HG02943 (cell line): ENCODE measurements at regions not wholly inside any gene's neighbourhood (a gene's known extent, or its start where the extent isn't known, plus 50 kb on each side); places are given as distances from the start of the nearest gene placed in this dataset.

Source experiments
- ATAC-seq: cut with Tn5 transposase; IDR thresholded peaks from one replicate; pipeline ENCODE4 v1.9.1; 2021; ENCODE audit warnings: mild to moderate bottlenecking, low read depth, moderate library complexity; ENCODE audit not compliant: unreplicated experiment

- ATAC-seq: no peak
Observed at GRCh38 chr1:60988891-60989290, 93.5 kb upstream of the NFIA start.

DNA sequence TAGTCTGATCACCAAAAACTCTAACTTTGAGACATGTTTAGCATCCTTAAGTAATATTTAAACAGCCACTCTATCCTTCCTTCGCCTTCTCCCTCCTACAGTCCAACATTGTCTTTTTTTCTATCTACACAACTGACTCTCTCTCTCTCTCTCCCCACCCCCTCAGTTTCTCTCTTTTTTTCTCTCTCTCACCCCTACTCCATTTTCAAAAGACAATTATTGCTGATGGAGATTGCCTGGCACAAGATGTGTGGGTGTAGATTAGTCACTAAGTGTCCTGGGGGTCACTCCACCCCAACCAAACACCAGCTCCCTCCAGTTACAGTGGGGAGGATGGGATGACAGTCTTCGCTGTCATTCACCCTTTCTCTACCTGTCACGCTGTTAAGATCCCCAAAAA, 94.5 kb upstream of the NFIA start:
- ATAC-seq: no peak

- no peak for ATAC-seq
Observed at GRCh38 chr1:60984062-60984799, 98.1 kb upstream of the NFIA start.

- ATAC-seq: no peak
Observed at GRCh38 chr1:60983701-60984061, 98.7 kb upstream of the NFIA start.

DNA sequence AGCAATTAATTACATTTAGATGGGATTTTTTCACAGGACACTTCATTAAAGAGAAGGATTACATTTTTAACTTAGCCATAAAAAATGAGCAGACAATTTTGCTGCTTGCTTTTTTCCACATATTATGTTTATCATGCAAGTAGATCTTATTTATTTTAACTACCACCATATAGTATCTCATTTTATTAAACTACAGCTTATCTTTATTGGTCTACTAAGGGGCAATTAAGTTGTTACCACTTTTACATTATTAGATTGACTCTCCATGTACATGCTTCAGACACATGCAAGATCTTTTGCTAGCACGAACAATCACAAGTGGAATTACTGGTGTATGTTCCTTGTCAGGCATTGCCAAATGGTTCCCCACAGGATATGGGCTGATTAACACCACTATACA, 99.8 kb upstream of the NFIA start:
- no peak for ATAC-seq

- no peak for ATAC-seq
Observed at GRCh38 chr1:60981357-60981756, 101.0 kb upstream of the NFIA start.

GRCh38 chr1:60978421-60979357, 103.7 kb upstream of the NFIA start:
- peak; percentile 63 for ATAC-seq

DNA sequence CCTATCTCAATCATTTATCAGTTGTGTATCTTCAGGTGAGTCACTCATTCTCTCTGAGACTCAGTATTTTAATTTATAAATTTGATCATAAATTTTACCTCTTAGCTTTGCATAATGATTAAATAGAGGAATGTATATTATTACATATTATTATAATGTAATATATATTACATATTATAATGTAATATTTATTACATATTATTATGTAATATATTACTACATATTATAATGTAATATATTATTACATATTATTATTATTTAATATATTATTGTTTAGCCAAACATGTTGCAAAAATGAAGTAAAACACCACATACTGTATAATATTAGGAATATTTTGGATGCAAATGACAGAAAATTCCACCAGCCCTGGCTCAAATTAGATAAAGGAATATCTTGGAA, 104.7 kb upstream of the NFIA start:
- ATAC-seq: no peak

- no peak for ATAC-seq
Observed at GRCh38 chr1:60974524-60975372, 107.6 kb upstream of the NFIA start.

DNA sequence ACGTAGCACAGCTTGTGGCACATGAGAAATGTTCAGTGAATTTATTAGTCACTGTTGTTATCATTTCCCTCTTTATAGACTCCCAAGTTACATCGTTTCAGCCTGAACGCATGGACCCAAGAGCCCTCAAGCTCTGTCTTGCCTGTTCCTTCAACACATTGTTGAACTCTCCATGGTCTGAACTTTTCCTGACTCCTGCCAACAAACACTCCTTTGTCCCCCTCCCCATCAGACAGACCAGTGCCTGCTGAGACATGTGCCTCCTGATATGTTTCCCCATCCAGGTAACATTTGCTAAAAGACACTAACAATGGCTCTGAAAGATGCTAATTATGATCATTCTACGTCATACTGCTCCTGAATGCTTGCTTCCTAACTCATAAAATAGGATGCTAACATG, 108.7 kb upstream of the NFIA start:
- ATAC-seq: no peak

DNA sequence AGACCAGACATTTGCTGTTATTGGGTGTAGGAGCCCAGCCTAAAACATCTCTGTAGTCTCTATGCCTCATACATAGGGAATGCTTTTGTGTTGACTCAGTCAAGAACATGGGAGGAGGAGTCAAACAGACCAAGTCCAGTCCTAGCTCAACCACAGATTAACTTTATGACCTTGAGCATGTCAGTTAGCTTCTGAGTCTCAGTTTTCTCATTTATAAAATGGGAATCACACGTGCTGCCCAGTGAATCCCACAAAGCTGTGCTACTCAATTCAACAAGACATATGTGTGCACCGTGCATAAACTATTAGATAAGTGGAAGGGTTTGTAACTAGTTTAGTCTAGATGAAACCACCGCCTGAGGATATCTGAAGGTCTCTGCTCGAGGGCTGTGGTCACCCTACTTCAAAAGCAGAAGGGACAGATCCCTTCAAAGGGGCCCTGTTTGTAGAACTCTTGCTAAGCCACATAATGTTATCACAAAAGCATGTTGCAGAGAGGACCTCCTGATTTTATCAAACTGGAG, 109.5 kb upstream of the NFIA start:
- no peak for ATAC-seq

GRCh38 chr1:60971330-60971729, 111.0 kb upstream of the NFIA start:
- no peak for ATAC-seq

DNA sequence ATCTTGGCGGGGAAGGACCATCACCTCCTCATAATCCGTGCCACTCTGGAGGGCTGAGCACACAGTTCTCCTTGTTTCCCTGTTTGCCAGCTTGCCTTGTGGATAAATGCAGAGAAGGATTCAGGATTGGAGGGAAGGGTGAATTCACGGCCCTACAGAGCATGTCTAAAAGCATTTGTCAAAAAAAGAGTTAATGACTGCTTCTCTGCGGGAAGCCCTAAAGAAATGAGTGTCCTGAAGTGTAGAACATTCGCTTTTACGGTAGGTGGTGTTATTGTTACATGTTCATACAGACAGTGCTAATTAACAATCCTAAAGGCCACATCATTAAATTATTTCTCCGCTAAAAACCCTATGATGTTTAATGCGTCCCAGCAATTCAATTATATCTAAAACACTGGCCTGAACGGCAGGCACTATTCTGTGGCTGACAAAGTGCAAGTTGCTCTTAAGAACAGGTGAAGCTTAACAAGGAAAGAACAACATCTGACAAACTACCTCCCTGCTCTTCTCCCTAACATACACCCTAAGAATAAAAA, 112.3 kb upstream of the NFIA start:
- no peak for ATAC-seq

GRCh38 chr1:60965280-60965854, 117.0 kb upstream of the NFIA start:
- no peak for ATAC-seq

DNA sequence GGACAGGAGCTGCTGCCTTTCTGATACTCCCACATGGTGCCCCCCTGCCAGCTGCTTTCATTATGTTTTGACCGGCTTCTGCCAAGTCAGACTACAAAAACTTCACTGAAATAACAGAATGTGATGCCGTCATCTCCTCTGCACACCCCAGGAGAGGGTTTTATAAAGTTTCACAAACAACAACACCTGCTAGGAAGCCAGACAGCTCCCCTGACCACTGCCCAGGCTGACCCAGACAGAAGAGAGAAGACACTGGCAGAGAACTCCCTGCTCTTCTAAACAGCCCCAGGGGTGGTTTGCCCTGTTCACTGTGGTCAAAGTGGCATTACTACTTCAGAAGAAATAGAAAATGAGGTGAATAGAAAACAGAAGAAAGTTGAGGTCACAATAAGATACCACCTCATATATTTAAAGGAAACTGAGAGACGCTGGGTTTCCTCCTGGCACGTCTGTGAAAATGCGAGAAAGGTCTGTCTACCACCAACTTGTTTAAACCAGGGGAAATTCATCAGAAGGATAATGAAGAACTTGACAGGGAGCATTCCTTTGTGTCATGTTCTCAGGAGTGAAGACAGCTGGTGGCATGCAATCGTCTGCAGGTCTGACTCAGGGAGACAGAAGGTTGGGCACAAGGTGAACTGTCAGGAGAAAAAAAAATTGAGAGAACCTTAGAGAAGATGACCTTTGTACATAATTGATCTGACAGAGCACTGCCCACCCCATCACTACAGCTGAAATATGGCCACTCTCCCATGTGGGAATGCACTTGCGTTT, 119.0 kb upstream of the NFIA start:
- ATAC-seq: no peak

- ATAC-seq: no peak
Observed at GRCh38 chr1:60960891-60961461, 121.4 kb upstream of the NFIA start.

DNA sequence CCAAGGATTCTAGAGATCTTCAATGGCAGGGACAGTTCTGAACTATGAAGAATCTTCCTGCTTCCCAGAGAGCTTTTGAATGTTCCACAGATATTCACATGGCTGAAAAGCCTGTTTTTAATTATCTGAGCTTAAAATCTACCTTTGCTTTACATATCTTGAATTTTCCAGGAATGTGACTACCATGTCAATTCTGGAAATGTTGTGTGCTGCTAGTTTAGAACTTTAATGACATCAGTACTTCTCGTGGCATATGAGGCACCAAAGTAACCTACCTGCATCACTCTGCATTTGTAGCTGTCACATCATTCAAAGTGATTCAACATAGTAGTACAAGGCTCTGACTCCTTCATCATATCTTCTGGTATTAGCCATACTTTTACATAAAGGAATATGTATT, 122.7 kb upstream of the NFIA start:
- no peak for ATAC-seq

GRCh38 chr1:60958001-60958400, 124.4 kb upstream of the NFIA start:
- no peak for ATAC-seq

GRCh38 chr1:60956520-60956919, 125.8 kb upstream of the NFIA start:
- no peak for ATAC-seq
